ENCODE measurements at regions not wholly inside any gene's neighbourhood (a gene's known extent, or its start where the extent isn't known, plus 50 kb on each side); places are given as distances from the start of the nearest gene placed in this dataset.

DNA sequence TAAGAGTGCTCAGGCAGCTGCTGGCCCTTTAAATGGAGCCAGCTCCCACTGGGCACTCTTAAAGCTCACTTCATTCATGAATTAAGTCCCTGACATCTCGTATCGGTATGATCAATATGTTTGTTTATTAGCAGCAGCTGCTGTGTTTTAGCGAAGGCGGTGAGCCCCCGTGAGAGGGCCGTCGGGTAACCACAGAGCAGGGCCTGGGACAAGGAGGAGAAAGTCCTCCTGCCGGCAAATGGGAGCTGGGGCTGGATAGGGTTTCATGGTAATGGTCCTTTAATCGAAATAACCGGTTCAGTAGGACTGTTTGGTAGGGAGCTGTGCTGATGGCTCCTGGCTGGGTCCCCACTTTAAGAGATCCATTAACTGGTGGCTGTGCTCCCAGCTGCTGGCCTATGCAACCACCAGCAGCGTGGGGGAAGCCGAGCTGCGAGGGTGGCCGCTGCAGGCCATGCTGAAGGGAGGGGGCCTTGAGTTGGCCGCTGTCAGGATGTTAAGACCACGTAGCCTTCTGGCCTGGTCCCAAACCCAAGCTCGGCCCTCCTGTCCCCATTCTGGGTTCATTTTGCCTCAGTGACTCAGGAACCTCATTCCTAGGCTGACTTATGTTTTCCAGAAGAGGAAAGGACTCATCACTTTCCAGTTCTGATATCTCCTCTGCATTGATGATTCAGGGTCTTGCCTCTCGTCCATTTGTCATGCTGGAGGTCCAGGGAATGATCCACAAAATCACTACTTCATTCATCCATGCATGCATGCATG, 67.6 kb upstream of the NTRK3 start:
- H3K4me1 Mint-ChIP-seq (ENCODE audit: low read depth, unreplicated experiment), result peaks cover 2% of the 10 kb centered on the region
- no peak overlapping the region for H3K27ac Mint-ChIP-seq (ENCODE audit: unreplicated experiment)
- H3K9me3 Mint-ChIP-seq (ENCODE audit: unreplicated experiment), result no peaks in the 10 kb centered on the region
- no peak for DNase-seq
- H3K4me3 Mint-ChIP-seq (ENCODE audit: unreplicated experiment), result no peak overlapping the region
- H3K36me3 Mint-ChIP-seq (ENCODE audit: unreplicated experiment), result peaks cover 17% of the 10 kb centered on the region
- TF ChIP-seq, protein P1, sequence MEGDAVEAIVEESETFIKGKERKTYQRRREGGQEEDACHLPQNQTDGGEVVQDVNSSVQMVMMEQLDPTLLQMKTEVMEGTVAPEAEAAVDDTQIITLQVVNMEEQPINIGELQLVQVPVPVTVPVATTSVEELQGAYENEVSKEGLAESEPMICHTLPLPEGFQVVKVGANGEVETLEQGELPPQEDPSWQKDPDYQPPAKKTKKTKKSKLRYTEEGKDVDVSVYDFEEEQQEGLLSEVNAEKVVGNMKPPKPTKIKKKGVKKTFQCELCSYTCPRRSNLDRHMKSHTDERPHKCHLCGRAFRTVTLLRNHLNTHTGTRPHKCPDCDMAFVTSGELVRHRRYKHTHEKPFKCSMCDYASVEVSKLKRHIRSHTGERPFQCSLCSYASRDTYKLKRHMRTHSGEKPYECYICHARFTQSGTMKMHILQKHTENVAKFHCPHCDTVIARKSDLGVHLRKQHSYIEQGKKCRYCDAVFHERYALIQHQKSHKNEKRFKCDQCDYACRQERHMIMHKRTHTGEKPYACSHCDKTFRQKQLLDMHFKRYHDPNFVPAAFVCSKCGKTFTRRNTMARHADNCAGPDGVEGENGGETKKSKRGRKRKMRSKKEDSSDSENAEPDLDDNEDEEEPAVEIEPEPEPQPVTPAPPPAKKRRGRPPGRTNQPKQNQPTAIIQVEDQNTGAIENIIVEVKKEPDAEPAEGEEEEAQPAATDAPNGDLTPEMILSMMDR (IDR thresholded peaks at IDR 0.05; ENCODE audit: partially characterized antibody, unreplicated experiment), result no peak
- H3K27me3 Mint-ChIP-seq (ENCODE audit: unreplicated experiment), result peaks cover 4% of the 10 kb centered on the region

DNA sequence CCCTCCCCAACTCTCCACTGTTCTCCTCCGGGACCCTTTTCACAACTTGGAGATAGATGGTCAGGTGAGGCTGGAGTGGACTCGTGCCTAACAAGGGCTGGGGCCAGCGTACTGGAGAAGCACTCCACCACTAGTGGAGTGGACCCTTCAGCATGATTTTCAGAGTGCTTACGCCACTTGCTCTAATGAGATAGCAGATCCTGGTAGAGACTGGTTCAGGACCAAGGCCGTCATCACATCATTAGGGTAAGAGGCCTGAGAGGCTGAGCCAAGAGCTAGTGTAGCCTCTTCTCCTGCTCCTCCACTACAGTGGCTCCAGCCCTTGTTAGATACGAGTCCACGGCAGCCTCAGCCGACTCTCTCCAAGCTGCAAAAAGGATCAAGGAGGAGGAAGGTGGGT, 66.9 kb upstream of the NTRK3 start:
- Mint-ChIP-seq H3K27ac (ENCODE audit: unreplicated experiment) (no peak overlapping the region), H3K4me3 (ENCODE audit: unreplicated experiment) (no peak overlapping the region), H3K4me1 (ENCODE audit: low read depth, unreplicated experiment) (peaks cover 2% of the 10 kb centered on the region), H3K9me3 (ENCODE audit: unreplicated experiment) (no peaks in the 10 kb centered on the region), H3K27me3 (ENCODE audit: unreplicated experiment) (peaks cover 4% of the 10 kb centered on the region), H3K36me3 (ENCODE audit: unreplicated experiment) (peaks cover 17% of the 10 kb centered on the region)
- TF ChIP-seq, protein P1 (IDR thresholded peaks at IDR 0.05; ENCODE audit: partially characterized antibody, unreplicated experiment), result no peak
- no peak for DNase-seq

DNA sequence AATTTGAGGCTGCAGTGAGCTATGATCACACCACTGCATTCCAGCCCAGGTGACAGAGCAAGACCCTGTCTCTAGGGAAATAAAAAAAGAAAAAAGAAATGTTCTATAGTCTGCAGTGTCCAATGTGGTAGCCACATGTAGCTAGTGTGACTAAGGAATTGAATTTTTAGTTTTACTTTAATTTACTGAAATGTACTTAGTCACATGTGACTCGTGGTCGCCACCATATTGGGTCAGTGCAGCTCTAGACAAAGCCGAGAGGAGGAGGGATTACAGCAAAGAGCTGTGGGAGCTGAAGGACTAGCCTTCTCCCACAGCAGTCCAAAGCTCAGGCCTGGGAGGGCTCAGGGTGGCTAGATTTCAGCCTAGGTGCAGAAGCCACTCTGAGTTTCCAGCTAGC, 65.9 kb upstream of the NTRK3 start:
- Mint-ChIP-seq H3K4me1 (ENCODE audit: low read depth, unreplicated experiment) (peaks cover 2% of the 10 kb centered on the region), H3K4me3 (ENCODE audit: unreplicated experiment) (no peak overlapping the region), H3K27ac (ENCODE audit: unreplicated experiment) (no peak overlapping the region), H3K36me3 (ENCODE audit: unreplicated experiment) (peaks cover 17% of the 10 kb centered on the region), H3K9me3 (ENCODE audit: unreplicated experiment) (no peaks in the 10 kb centered on the region), H3K27me3 (ENCODE audit: unreplicated experiment) (peaks cover 4% of the 10 kb centered on the region)
- DNase-seq, result no peak
- TF ChIP-seq, protein P1 (IDR thresholded peaks at IDR 0.05; ENCODE audit: partially characterized antibody, unreplicated experiment), result no peak

DNA sequence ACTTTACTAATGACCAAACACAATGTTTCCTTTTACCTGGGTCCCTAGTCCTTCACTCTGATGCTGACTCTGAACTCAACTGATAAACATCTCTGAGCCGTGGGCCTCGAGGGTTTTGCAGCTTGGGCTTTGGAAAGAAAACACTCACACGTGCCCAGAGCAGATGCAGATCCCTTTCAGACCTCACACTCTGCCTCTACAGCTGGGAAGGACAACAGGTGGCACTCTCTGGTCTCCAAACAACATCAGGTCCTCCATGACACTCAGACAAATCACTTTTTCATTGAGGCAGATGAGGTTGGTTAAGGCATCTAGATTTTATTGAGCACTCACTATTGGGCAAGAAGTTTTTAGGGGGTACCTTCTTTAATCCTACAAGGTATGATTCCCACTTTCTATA, 64.7 kb upstream of the NTRK3 start:
- no peak overlapping the region for H3K4me3 Mint-ChIP-seq (ENCODE audit: unreplicated experiment)

DNA sequence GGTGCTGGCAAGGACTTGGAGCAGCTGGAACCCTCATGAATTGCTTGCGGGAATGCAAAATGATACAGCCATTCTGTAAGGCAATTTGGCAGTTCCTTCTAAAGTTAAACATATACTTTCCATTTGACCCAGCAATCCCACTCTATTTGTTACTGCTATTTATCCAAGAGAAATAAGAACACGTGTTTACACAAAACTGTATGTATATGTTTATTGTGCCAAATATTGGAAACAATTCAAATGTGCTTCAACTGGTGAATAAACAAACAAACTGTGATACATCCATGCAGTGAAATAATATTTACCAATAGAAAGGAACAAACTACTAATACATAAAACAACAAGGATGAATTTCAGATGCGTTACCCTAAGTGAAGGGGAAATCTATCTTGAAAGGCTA, 60.0 kb upstream of the NTRK3 start:
- Mint-ChIP-seq H3K9me3 (ENCODE audit: unreplicated experiment) (peaks cover 6% of the 10 kb centered on the region), H3K4me1 (ENCODE audit: low read depth, unreplicated experiment) (no peaks in the 10 kb centered on the region), H3K4me3 (ENCODE audit: unreplicated experiment) (no peak overlapping the region), H3K36me3 (ENCODE audit: unreplicated experiment) (peaks cover 33% of the 10 kb centered on the region), H3K27me3 (ENCODE audit: unreplicated experiment) (peaks cover 1% of the 10 kb centered on the region), H3K27ac (ENCODE audit: unreplicated experiment) (no peak overlapping the region)
- no peak for DNase-seq
- TF ChIP-seq, protein P1 (IDR thresholded peaks at IDR 0.05; ENCODE audit: partially characterized antibody, unreplicated experiment), result no peak

More for the DNA sequence above, 64.7 kb upstream of the NTRK3 start:
- Mint-ChIP-seq H3K27me3 (ENCODE audit: unreplicated experiment) (peaks cover 4% of the 10 kb centered on the region), H3K9me3 (ENCODE audit: unreplicated experiment) (no peaks in the 10 kb centered on the region), H3K27ac (ENCODE audit: unreplicated experiment) (no peak overlapping the region), H3K36me3 (ENCODE audit: unreplicated experiment) (peaks cover 17% of the 10 kb centered on the region), H3K4me1 (ENCODE audit: low read depth, unreplicated experiment) (peaks cover 2% of the 10 kb centered on the region)
- DNase-seq, result no peak
- TF ChIP-seq, protein P1 (IDR thresholded peaks at IDR 0.05; ENCODE audit: partially characterized antibody, unreplicated experiment), result no peak
